ENCODE measurements at regions not wholly inside any gene's neighbourhood (a gene's known extent, or its start where the extent isn't known, plus 50 kb on each side); places are given as distances from the start of the nearest gene placed in this dataset.

GRCh38 chr15:29203718-29204368 lies 65.8 kb downstream of the NSMCE3 start:
- Mint-ChIP-seq H3K4me1 (no peaks in the 10 kb centered on the region), H3K4me3 (no peak overlapping the region), H3K27ac (no peak overlapping the region), H3K9me3 (no peaks in the 10 kb centered on the region), H3K27me3 (peaks cover 35 to 47% of the 10 kb centered on the region in 2 donors), H3K36me3 (no peaks in the 10 kb centered on the region)
- Histone ChIP-seq H3K4me1 (ENCODE audit: control insufficient read depth in 1 of 2, extremely low read depth in 1 of 2, insufficient read depth in 2 of 2, low read length in 2 of 2) (no peaks in the 10 kb centered on the region), H3K4me3 (ENCODE audit: control insufficient read depth in 1 of 2, extremely low read depth in 1 of 2, low read length in 1 of 2) (no peak overlapping the region), H3K27me3 (replicated peaks in 1 of 2; ENCODE audit: control insufficient read depth in 2 of 2, extremely low read depth in 1 of 2, insufficient read depth in 2 of 2, low read length in 1 of 2) (peaks cover 0 to 16% of the 10 kb centered on the region in 2 experiments), H3K36me3 (ENCODE audit: control insufficient read depth in 2 of 2, extremely low read depth in 1 of 2, insufficient read depth in 1 of 2, low read length in 1 of 2) (no peaks in the 10 kb centered on the region), H3K27ac (ENCODE audit: low read length) (no peak overlapping the region), H3K9me3 (no peaks in the 10 kb centered on the region)
- ATAC-seq (replicated peaks in 1 of 4) (no peak), DNase-seq (no peak)
- WGBS (ENCODE audit: insufficient coverage), result 50% methylated on average over 1 of the region's 8 CpGs
- CTCF ChIA-PET, result no interaction called here
- POLR2A ChIA-PET, result no interaction called here

- Mint-ChIP-seq H3K36me3 (no peaks in the 10 kb centered on the region), H3K27me3 (peaks cover 9 to 17% of the 10 kb centered on the region in 2 donors), H3K27ac (no peak overlapping the region), H3K9me3 (no peaks in the 10 kb centered on the region), H3K4me3 (no peak overlapping the region), H3K4me1 (no peaks in the 10 kb centered on the region)
- CTCF ChIA-PET, result no interaction called here
- POLR2A ChIA-PET, result no interaction called here
- Histone ChIP-seq H3K27ac (ENCODE audit: low read length) (no peak overlapping the region), H3K4me1 (ENCODE audit: control insufficient read depth in 1 of 2, extremely low read depth in 1 of 2, insufficient read depth in 2 of 2, low read length in 2 of 2) (no peaks in the 10 kb centered on the region), H3K27me3 (replicated peaks in 1 of 2; ENCODE audit: control insufficient read depth in 2 of 2, extremely low read depth in 1 of 2, insufficient read depth in 2 of 2, low read length in 1 of 2) (peaks cover 0 to 7% of the 10 kb centered on the region in 2 experiments), H3K36me3 (ENCODE audit: control insufficient read depth in 2 of 2, extremely low read depth in 1 of 2, insufficient read depth in 1 of 2, low read length in 1 of 2) (no peaks in the 10 kb centered on the region), H3K4me3 (ENCODE audit: control insufficient read depth in 1 of 2, extremely low read depth in 1 of 2, low read length in 1 of 2) (no peak overlapping the region), H3K9me3 (no peaks in the 10 kb centered on the region)
- WGBS (ENCODE audit: insufficient coverage), result no CpG with 5 or more reads among the region's 3 CpGs
- DNase-seq, result no peak
- ATAC-seq (replicated peaks in 1 of 4), result no peak
These were observed 72.9 kb downstream of the NSMCE3 start for GRCh38 chr15:29196722-29197121.

- peaks cover 11 to 17% of the 10 kb centered on the region in 2 donors for H3K27me3 Mint-ChIP-seq
- Histone ChIP-seq H3K9me3 (no peaks in the 10 kb centered on the region), H3K4me3 (ENCODE audit: control insufficient read depth in 1 of 2, extremely low read depth in 1 of 2, low read length in 1 of 2) (no peak overlapping the region), H3K4me1 (ENCODE audit: control insufficient read depth in 1 of 2, extremely low read depth in 1 of 2, insufficient read depth in 2 of 2, low read length in 2 of 2) (no peaks in the 10 kb centered on the region), H3K36me3 (ENCODE audit: control insufficient read depth in 2 of 2, extremely low read depth in 1 of 2, insufficient read depth in 1 of 2, low read length in 1 of 2) (no peaks in the 10 kb centered on the region), H3K27me3 (replicated peaks in 1 of 2; ENCODE audit: control insufficient read depth in 2 of 2, extremely low read depth in 1 of 2, insufficient read depth in 2 of 2, low read length in 1 of 2) (peaks cover 0 to 11% of the 10 kb centered on the region in 2 experiments), H3K27ac (ENCODE audit: low read length) (no peak overlapping the region)
- H3K27ac Mint-ChIP-seq, result no peak overlapping the region
- WGBS (ENCODE audit: insufficient coverage), result 69% methylated on average over 8 of the region's 14 CpGs
- ChIA-PET POLR2A (no interaction called here), CTCF (no interaction called here)
- H3K4me3 Mint-ChIP-seq, result no peak overlapping the region
- H3K4me1 Mint-ChIP-seq, result no peaks in the 10 kb centered on the region
- ATAC-seq (replicated peaks in 1 of 4) (no peak), DNase-seq (no peak)
- H3K36me3 Mint-ChIP-seq, result no peaks in the 10 kb centered on the region
- H3K9me3 Mint-ChIP-seq, result no peaks in the 10 kb centered on the region
These were observed 73.3 kb downstream of the NSMCE3 start for GRCh38 chr15:29196290-29196689.

GRCh38 chr15:29194866-29195265 lies 74.8 kb downstream of the NSMCE3 start:
- Histone ChIP-seq H3K27me3 (replicated peaks in 1 of 2; ENCODE audit: control insufficient read depth in 2 of 2, extremely low read depth in 1 of 2, insufficient read depth in 2 of 2, low read length in 1 of 2) (peaks cover 0 to 17% of the 10 kb centered on the region in 2 experiments), H3K4me3 (ENCODE audit: control insufficient read depth in 1 of 2, extremely low read depth in 1 of 2, low read length in 1 of 2) (no peak overlapping the region), H3K4me1 (ENCODE audit: control insufficient read depth in 1 of 2, extremely low read depth in 1 of 2, insufficient read depth in 2 of 2, low read length in 2 of 2) (no peaks in the 10 kb centered on the region), H3K9me3 (no peaks in the 10 kb centered on the region), H3K27ac (ENCODE audit: low read length) (no peak overlapping the region), H3K36me3 (ENCODE audit: control insufficient read depth in 2 of 2, extremely low read depth in 1 of 2, insufficient read depth in 1 of 2, low read length in 1 of 2) (no peaks in the 10 kb centered on the region)
- Mint-ChIP-seq H3K27ac (no peak overlapping the region), H3K4me3 (no peak overlapping the region), H3K36me3 (no peaks in the 10 kb centered on the region), H3K27me3 (peaks cover 12 to 15% of the 10 kb centered on the region in 2 donors), H3K9me3 (no peaks in the 10 kb centered on the region), H3K4me1 (no peaks in the 10 kb centered on the region)
- DNase-seq (no peak), ATAC-seq (replicated peaks in 1 of 4) (no peak)
- ChIA-PET POLR2A (no interaction called here), CTCF (no interaction called here)
- WGBS (ENCODE audit: insufficient coverage), result 85% methylated on average over 8 of the region's 10 CpGs

- Histone ChIP-seq H3K4me3 (ENCODE audit: control insufficient read depth in 1 of 2, extremely low read depth in 1 of 2, low read length in 1 of 2) (no peak overlapping the region), H3K27me3 (replicated peaks in 1 of 2; ENCODE audit: control insufficient read depth in 2 of 2, extremely low read depth in 1 of 2, insufficient read depth in 2 of 2, low read length in 1 of 2) (no peaks in the 10 kb centered on the region), H3K27ac (ENCODE audit: low read length) (no peak overlapping the region), H3K4me1 (ENCODE audit: control insufficient read depth in 1 of 2, extremely low read depth in 1 of 2, insufficient read depth in 2 of 2, low read length in 2 of 2) (no peaks in the 10 kb centered on the region), H3K9me3 (no peaks in the 10 kb centered on the region), H3K36me3 (ENCODE audit: control insufficient read depth in 2 of 2, extremely low read depth in 1 of 2, insufficient read depth in 1 of 2, low read length in 1 of 2) (no peaks in the 10 kb centered on the region)
- H3K4me3 Mint-ChIP-seq, result no peak overlapping the region
- H3K27ac Mint-ChIP-seq, result no peak overlapping the region
- 63% methylated on average over 9 of the region's 14 CpGs for WGBS (ENCODE audit: insufficient coverage)
- ATAC-seq (replicated peaks in 1 of 4) (no peak), DNase-seq (no peak)
- H3K27me3 Mint-ChIP-seq, result peaks cover 16 to 22% of the 10 kb centered on the region in 2 donors
- CTCF ChIA-PET, result no interaction called here
- H3K36me3 Mint-ChIP-seq, result no peaks in the 10 kb centered on the region
- no peaks in the 10 kb centered on the region for H3K4me1 Mint-ChIP-seq
- POLR2A ChIA-PET, result no interaction called here
- H3K9me3 Mint-ChIP-seq, result no peaks in the 10 kb centered on the region
These were observed 86.4 kb downstream of the NSMCE3 start for GRCh38 chr15:29183071-29183831.

- ATAC-seq (replicated peaks in 1 of 4) (no peak), DNase-seq (no peak)
- H3K4me1 Mint-ChIP-seq, result no peaks in the 10 kb centered on the region
- WGBS (ENCODE audit: insufficient coverage), result no CpG with 5 or more reads among the region's 2 CpGs
- no peaks in the 10 kb centered on the region for H3K9me3 Mint-ChIP-seq
- no peaks in the 10 kb centered on the region for H3K36me3 ChIP-seq (ENCODE audit: control insufficient read depth in 2 of 2, extremely low read depth in 1 of 2, insufficient read depth in 1 of 2, low read length in 1 of 2)
- H3K4me3 Mint-ChIP-seq, result no peak overlapping the region
- no peaks in the 10 kb centered on the region for H3K36me3 Mint-ChIP-seq
- ChIA-PET CTCF (no interaction called here), POLR2A (no interaction called here)
- no peaks in the 10 kb centered on the region for H3K9me3 ChIP-seq
- H3K27me3 ChIP-seq (replicated peaks in 1 of 2; ENCODE audit: control insufficient read depth in 2 of 2, extremely low read depth in 1 of 2, insufficient read depth in 2 of 2, low read length in 1 of 2), result peaks cover 0 to 5% of the 10 kb centered on the region in 2 experiments
- H3K4me3 ChIP-seq (ENCODE audit: control insufficient read depth in 1 of 2, extremely low read depth in 1 of 2, low read length in 1 of 2), result no peak overlapping the region
- no peaks in the 10 kb centered on the region for H3K4me1 ChIP-seq (ENCODE audit: control insufficient read depth in 1 of 2, extremely low read depth in 1 of 2, insufficient read depth in 2 of 2, low read length in 2 of 2)
- H3K27ac ChIP-seq (ENCODE audit: low read length), result no peak overlapping the region
- H3K27ac Mint-ChIP-seq, result no peak overlapping the region
- H3K27me3 Mint-ChIP-seq, result peaks cover 16 to 22% of the 10 kb centered on the region in 2 donors
These were observed 87.0 kb downstream of the NSMCE3 start for GRCh38 chr15:29182590-29182989.
